Stimulated activated CD4-positive, alpha-beta T cell treated with anti-CD3 and anti-CD28 coated beads, Interleukin-4, amount 100 ng/mL, for 1 hour (primary cell): ENCODE measurements at regions not wholly inside any gene's neighbourhood (a gene's known extent, or its start where the extent isn't known, plus 50 kb on each side); places are given as distances from the start of the nearest gene placed in this dataset.
"Not testable (repeated sequence)": the region's sequence is repeated elsewhere in the genome, so short reads cannot be mapped to it uniquely, and the experiment has no call there.

ENCODE experiments used
- DNase-seq: peaks from one replicate; pipeline ENCODE4 v3.0.0-alpha.2; 2020

DNA sequence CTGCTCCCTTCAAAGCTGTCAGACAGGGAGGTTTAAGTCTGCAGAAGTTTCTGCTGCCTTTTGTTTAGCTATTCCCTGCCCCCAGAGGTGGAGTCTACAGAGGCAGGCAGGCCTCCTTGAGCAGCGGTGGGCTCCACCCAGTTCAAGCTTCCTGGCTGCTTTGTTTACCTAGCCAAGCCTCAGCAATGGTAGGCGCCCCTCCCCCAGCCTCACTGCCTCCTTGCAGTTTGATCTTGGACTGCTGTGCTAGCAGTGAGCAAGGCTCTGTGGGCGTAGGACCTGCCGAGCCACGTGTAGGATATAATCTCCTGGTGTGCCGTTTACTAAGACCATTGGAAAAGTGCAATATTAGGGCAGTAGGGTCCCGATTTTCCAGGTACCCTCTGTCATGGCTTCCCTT lies 707.1 kb upstream of the POM121L12 start:
- DNase-seq = not testable (repeated sequence)

DNA sequence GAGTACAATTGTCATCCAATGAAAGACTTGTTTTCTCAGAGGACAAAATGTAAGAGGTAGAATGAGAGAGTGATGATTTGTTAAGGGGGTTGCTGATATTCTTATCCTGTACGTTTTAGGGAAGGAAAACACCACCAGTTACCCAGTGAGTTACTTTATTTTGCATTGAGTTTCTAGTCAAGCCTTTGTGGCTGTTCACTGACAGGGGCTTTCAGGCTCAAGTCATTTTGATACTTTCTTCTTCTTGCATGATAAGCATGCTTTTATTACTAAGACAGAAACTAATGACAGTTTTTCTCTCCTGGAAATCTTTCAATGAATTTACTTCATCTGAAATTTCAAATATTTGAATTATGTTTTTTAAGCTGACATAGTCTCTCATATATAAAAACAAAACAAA lies 710.2 kb upstream of the POM121L12 start:
- DNase-seq = no peak

- no peak for DNase-seq
Measured at GRCh38 chr7:52323202-52323746, 712.2 kb upstream of the POM121L12 start.

GRCh38 chr7:52320610-52321009 lies 714.8 kb upstream of the POM121L12 start:
- no peak for DNase-seq

- DNase-seq = no peak
Measured at GRCh38 chr7:52317921-52318320, 717.5 kb upstream of the POM121L12 start.

DNA sequence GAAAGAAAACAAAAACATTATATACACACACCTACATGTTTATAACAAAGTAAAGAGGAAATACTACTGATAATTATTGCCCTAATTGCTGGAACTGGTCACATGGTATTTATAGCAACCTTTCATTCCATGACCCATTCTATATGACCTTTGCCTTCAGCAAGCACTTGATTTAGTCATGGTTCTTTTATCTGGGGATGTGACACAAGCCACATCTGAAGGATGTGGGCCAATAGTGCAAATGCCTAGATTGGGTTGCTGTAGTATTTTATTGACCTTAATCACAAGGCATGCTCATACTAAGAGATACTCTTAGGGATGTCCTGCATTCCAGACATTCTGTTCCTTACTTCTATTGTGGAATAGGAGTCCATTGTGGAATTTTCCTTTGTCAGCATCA lies 723.5 kb upstream of the POM121L12 start:
- DNase-seq = no peak

DNA sequence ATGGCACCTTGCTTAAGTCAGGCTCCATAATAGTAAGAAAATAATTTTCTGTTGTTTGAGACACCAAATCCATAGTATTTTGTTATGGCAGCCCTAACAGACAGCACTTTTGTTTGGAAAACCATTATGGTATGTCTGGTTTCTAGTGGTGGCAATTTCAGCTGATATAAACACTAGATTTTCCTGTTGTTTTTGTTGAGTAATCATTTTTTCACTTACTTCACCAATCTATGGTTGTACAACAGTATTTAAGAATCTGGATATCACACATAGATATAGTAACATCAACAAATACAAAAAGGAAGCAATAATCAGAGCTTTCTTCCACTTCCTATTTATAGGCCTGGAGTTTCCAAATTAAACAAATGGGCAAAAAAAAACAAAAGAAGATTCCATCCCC lies 725.8 kb upstream of the POM121L12 start:
- no peak for DNase-seq

DNA sequence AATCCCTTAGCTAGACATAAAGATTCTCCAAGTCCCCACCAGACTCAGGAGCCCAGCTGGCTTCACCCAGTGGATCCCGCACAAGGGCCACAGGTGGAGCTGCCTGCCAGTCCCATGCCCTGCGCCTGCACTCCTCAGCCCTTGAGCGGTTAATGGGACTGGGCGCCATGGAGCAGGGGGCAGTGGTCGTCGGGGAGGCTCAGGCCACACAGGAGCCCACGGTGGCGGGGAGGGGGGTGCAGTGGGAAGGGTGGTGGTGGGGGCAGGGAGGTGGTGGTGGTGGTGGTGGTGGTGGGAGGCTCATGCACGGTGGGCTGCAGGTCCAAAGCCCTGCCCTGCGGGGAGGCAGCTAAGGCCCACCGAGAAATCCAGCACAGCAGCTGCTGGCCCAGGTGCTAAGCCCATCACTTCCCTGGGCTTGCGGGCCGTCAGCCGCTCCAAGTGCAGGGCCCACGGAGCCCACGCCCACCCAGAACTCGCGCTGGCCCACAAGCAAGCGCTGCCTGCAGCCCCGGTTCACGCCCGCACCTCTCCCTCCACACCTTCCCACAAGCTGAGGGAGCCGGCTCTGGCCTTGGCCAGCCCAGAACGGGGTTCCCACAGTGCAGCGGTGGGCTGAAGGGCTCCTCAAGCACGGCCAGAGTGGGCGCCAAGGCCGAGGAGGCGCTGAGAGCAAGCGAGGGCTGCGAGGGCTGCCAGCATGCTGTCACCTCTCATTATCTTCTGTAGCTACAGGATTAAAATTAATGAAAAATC lies 732.5 kb upstream of the POM121L12 start:
- no peak for DNase-seq

DNA sequence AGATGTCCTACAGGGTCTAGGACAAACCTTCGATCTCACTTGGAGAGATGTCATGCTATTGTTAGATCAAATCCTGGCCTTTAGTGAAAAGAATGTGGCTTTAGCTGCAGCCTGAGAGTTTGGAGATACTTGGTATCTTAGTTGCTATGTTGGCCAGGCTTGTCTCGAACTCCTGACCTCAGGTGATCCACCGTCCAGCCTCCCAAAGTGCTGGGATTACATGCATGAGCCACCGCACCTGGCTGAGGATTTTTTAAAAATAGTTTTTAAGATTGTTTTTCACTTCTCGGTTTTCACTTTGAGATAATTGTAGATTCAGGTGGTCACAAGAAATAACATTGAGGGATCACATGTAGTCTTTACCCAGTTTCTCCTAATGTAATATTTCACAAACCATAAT lies 738.3 kb upstream of the POM121L12 start:
- DNase-seq = no peak

DNA sequence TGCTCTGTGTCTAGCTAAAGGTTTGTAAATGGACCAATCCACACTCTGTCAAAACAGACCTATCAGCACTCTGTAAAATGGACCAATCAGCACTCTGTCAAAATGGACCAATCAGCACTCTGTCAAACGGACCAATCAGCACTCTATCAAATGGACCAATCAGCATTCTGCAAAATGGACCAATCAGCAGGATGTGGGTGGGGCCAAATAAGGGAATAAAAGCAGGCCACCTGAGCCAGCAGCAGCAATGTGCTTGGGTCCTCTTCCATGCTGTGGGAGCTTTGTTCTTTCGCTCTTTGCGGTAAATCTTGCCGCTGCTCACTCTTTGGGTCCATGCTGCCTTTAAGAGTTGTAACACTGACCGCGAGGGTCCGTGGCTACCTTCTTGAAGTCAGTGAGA lies 740.5 kb upstream of the POM121L12 start:
- no peak for DNase-seq

DNA sequence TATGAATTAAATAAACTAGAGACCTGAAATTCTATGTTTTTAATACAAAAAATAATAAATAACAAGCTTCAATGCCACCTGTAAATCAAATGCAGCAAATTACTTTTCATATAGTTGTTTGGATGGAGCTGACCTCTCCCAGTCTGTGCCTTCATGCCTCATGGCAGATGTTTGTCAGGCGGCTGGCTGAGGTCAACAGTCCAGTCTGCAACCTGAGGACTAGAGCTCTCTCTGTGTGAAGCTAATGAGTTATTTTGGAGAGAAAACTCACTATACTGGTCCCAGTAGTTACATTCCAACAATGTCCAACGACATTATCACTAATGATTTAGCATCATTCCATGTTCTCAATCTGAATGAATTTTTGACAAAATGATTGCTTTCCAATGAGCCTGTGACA lies 746.2 kb upstream of the POM121L12 start:
- no peak for DNase-seq

DNA sequence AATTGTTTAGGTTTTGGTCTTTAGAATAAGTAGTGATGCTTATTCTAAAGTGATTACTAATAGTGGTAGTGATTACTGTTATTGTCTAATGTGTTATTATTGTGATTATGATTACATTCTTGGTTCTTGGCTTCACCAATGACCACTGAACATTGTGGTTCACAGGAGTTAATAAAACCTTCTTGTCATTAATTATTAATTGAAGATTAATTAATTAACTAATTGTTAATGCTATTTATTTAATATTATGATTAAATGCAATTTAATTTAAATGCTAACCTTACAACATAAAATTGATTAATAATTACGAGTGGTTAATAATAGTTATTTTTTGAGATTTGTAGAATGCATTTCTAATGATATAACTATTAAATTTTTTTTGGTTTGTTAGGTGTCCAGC lies 747.7 kb upstream of the POM121L12 start:
- no peak for DNase-seq

DNA sequence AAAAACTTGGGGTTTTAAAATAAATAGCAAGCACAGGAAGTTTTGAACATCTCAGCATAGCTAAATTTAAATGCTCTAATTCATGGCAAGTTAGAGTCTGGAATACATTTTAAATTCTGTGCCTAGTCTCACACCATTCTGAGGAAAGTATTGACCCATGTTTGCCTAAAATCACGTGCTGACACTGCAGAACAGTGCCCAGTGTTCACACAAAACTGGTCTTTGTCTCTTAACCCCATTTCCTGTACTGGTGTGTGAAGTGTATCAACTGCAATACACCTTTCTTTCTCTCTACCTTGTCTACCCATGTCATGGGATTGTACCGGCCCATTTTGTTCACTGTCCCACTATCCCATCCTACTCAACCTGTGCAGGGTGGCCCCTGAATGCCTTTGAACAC lies 749.7 kb upstream of the POM121L12 start:
- DNase-seq = no peak

DNA sequence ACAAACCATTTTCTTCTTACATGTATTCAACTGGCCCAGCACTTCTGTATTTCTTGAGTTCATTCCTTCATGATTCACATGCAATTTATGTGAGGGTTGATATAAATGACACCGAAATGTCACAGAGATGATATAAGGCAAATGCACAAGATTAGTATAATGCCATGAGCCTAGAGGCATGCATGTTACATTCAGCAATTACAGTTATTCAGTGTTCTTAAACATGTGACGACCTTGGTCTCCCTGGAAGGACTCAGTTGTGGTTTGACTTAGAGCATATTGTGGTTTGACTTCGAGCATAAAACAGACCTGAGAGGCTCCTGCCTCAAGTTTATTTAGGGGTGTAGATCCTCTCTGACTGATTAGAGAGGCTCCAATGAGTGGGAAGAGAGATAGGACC lies 752.1 kb upstream of the POM121L12 start:
- no peak for DNase-seq

DNA sequence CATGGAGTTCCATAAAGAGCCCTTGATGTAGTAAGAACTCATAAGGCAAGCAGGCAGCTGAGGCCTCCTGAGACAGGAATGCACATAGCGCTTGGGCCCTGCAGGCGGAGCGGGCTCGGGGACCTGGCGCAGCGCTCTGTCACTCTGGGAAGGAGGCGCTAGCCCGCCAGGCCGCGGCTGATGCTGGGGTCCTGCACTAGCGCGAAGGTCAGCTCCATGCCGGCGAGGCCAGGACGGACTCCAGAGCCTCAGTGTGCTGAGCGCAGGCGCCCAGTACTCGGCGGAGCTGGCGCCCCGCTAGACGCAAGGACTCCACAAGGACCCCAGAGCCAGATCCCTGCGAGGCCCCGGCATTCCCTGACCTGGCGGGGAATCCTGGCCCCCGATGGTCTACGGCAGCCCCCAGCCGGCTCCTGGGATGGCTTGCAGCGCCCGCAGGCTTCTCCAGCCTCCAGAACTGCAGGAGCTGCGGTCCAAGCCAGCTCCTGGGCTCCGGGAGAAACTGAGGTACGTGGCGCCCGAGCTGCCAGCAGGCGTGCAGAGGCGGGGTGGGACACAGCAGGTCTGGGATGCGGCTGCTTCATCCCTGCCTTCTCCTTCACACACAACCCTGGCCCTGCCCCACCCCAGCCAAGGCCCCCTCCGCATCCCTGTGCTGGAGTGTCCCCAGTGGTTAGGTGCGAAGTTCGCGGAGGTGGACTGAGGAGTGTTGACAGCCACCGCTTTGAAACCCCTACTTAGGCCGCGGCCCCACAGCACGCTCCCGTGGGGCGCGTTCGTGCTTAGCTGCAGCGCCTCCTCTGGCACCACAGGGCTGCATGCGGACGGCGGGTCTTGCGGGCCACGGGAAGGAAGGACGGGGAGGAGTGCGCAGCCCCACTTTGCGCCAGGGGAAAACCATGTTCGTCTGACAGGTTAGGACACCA lies 761.5 kb upstream of the POM121L12 start:
- no peak for DNase-seq

DNA sequence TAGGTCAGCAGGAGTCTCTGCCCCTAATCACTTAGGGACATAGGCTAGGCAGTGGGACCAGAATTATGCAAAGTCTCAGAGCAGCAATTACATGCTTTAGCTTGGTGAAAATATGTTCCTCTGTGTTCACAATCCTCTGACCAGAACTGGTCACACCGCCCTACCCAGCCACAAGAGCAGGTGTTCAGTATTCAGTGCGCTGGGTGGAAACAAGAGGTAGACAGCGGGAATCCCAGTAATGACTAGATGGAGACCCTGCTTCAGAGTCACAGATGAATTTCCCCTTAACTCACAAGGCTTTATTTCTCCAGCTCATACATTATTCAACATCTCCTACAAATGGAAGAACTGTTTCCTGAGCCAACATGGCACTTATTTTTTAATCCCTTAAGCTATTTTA lies 763.7 kb upstream of the POM121L12 start:
- no peak for DNase-seq

- no peak for DNase-seq
Measured at GRCh38 chr7:52270301-52270700, 765.1 kb upstream of the POM121L12 start.

GRCh38 chr7:52269669-52270068 lies 765.8 kb upstream of the POM121L12 start:
- no peak for DNase-seq

DNA sequence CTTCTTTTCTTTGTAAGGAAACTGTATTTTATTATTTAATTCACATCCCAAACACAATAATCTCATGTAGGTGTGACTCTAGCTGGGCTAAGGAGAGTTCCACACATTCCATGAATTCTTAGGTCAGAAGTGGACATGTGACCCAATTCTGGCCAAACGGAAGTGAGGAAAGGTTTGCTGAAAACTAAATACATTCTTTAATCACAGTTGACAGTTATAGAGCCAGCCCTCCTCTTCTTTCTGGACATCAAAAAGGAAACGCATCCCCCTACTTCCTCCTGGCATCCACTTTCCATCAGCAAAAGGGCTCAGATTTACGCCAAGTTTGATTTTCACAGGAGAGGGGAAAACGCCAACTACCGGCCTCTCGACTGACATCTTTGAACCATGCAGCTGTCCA lies 774.4 kb upstream of the POM121L12 start:
- no peak for DNase-seq

DNA sequence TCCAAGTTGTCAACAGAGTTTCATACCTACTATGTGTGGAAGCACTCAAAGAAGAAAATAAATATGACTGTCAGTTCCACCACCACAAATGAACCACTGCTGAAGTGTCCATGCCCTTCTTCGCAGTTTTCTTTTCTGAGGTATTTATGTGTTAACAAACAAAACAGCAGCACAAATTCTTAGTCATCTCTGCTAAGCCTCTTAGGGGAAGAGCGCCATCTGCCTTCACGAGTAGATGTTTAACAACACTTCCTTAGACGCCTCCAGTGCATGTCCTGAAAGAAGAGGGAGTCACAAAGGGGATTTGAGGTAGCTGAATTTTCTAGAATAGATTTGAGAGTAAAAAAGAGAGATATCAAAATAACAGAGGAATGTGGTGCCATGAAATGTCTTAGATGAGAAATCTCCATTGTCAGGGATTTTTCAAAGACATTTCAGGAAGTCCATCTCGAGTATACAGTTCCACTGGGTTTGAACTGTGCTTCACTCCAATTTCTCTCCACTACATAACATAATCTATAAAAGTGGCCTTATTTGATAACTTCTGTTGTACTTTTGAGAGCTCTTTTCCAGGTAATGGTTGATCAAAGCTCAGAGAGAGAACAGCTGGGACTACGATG lies 775.3 kb upstream of the POM121L12 start:
- DNase-seq = no peak

DNA sequence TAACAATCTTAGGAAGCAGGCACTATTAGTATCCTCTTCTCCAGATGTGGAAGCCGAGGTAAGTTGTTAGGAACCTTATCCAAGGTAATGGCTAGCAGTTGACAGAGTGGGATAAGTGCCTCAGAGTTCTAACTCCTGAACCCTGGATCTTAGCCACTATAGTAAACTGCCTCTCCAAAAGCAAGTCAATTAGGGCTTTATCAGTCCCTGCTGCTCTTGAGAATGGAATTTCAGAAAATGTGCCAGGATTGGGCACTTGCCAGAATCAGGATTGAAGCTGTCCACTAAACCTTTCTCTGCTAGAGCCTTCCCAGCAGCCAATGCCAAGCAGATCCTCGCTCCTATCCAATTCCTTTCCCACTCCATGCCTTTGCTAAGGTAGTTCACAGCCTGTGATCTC lies 777.5 kb upstream of the POM121L12 start:
- no peak for DNase-seq

DNA sequence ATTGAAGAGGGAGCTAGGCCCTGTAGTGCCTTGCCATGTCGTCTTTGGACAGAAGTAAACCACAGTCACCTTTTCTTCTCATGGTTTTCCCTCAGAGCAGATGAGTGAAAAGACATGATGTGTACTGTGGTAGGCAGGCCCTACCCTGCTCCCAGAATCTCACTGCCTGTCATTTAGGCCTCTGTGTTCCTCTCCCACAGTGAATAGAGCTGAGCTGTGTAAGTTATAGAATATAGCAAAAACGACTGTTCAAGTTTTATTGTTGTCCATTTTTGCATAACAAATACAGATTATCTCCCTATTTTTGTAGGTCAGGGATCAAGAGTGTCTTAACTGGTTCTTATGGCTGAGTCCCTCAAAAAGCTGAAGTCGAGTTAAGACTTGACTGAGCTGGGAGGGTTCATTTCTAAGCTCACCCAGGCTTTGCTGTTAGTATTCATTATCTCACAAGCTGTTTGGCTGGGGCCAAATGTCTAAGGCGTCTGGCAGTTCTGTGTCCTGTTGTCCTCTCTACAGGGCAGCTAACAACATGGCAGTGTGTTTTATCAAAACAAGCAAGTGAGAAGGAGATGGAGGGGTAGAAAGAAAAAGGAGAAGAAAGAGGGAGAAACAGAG lies 780.9 kb upstream of the POM121L12 start:
- no peak for DNase-seq

DNA sequence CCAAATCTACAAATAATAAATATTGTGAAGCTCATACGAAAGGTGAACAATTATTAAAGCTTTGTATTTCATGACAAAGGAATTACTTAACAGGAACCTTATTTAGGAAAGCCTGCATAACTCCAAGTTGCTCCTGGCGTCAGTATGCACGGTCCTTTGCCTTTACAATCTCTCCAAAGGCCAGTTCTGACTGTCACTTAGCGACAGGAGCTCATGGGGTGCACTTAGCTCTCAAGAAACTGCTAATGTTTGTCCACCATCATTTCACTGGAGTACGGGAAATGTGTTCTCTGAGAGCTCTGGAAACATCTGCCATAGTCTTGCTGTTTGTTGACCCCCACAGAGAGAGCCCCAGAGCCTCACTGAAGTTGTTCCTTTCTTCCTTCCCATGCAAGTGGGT lies 781.5 kb upstream of the POM121L12 start:
- no peak for DNase-seq
